SJSA1 (cell line): ENCODE measurements at regions not wholly inside any gene's neighbourhood (a gene's known extent, or its start where the extent isn't known, plus 50 kb on each side); places are given as distances from the start of the nearest gene placed in this dataset.

ENCODE experiments used
- DNase-seq, 2 experiments: peaks; one replicate each; pipeline ENCODE4 v3.0.0-alpha.2; 2015 to 2020; ENCODE audit warnings: low spot score in 2 of 2, low read depth in 1 of 2
- H3K27ac ChIP-seq: fragments of 250-450 bp; sonication (Bioruptor Pico); 2 replicates; pipeline ENCODE4 v1.5.1; 2020; ENCODE audit warnings: mild to moderate bottlenecking, moderate library complexity
- H3K27me3 ChIP-seq: fragments of 250-450 bp; sonication (Bioruptor Pico); replicated peaks from 2 replicates; pipeline ENCODE4 v1.5.1; 2020; ENCODE audit warnings: mild to moderate bottlenecking, moderate library complexity
- H3K36me3 ChIP-seq: fragments of 250-450 bp; sonication (Bioruptor Pico); 2 replicates; pipeline ENCODE4 v1.5.1; 2020; ENCODE audit warnings: mild to moderate bottlenecking
- H3K4me1 ChIP-seq: fragments of 250-450 bp; sonication (Bioruptor Pico); replicated peaks from 2 replicates; pipeline ENCODE4 v1.6.1; 2021; ENCODE audit warnings: mild to moderate bottlenecking
- H3K4me3 ChIP-seq: fragments of 250-450 bp; sonication (Bioruptor Pico); 2 replicates; pipeline ENCODE4 v1.5.1; 2020; ENCODE audit warnings: mild to moderate bottlenecking
- H3K9me3 ChIP-seq: fragments of 250-450 bp; sonication (Bioruptor Pico); replicated peaks from 2 replicates; pipeline ENCODE4 v1.5.1; 2020; ENCODE audit warnings: mild to moderate bottlenecking

- H3K27ac ChIP-seq = no peak overlapping the region
- no peak for DNase-seq
- H3K27me3 ChIP-seq = no peaks in the 10 kb centered on the region
- H3K9me3 ChIP-seq = no peaks in the 10 kb centered on the region
- H3K36me3 ChIP-seq = no peaks in the 10 kb centered on the region
- H3K4me1 ChIP-seq = no peaks in the 10 kb centered on the region
- H3K4me3 ChIP-seq = no peak overlapping the region
Observed at GRCh38 chr1:14228677-14229076, 369.8 kb upstream of the KAZN start.

GRCh38 chr1:14233510-14233909, 365.0 kb upstream of the KAZN start:
- Histone ChIP-seq H3K27ac (no peak overlapping the region), H3K4me3 (no peak overlapping the region), H3K36me3 (no peaks in the 10 kb centered on the region), H3K4me1 (no peaks in the 10 kb centered on the region), H3K9me3 (no peaks in the 10 kb centered on the region), H3K27me3 (no peaks in the 10 kb centered on the region)
- no peak for DNase-seq

GRCh38 chr1:14236097-14236496, 362.4 kb upstream of the KAZN start:
- DNase-seq = no peak
- H3K9me3 ChIP-seq = no peaks in the 10 kb centered on the region
- H3K27ac ChIP-seq = no peak overlapping the region
- no peaks in the 10 kb centered on the region for H3K4me1 ChIP-seq
- H3K4me3 ChIP-seq = no peak overlapping the region
- H3K36me3 ChIP-seq = no peaks in the 10 kb centered on the region
- H3K27me3 ChIP-seq = no peaks in the 10 kb centered on the region

GRCh38 chr1:14238472-14239307, 359.8 kb upstream of the KAZN start:
- H3K4me1 ChIP-seq = no peaks in the 10 kb centered on the region
- DNase-seq = no peak
- no peaks in the 10 kb centered on the region for H3K27me3 ChIP-seq
- no peak overlapping the region for H3K27ac ChIP-seq
- no peaks in the 10 kb centered on the region for H3K36me3 ChIP-seq
- no peaks in the 10 kb centered on the region for H3K9me3 ChIP-seq
- H3K4me3 ChIP-seq = no peak overlapping the region

- no peaks in the 10 kb centered on the region for H3K36me3 ChIP-seq
- no peaks in the 10 kb centered on the region for H3K27me3 ChIP-seq
- no peak overlapping the region for H3K4me3 ChIP-seq
- H3K4me1 ChIP-seq = no peaks in the 10 kb centered on the region
- H3K9me3 ChIP-seq = no peaks in the 10 kb centered on the region
- no peak for DNase-seq
- H3K27ac ChIP-seq = no peak overlapping the region
Observed at GRCh38 chr1:14240265-14240664, 358.2 kb upstream of the KAZN start.

GRCh38 chr1:14242123-14242522, 356.4 kb upstream of the KAZN start:
- no peak overlapping the region for H3K4me3 ChIP-seq
- no peaks in the 10 kb centered on the region for H3K4me1 ChIP-seq
- H3K36me3 ChIP-seq = no peaks in the 10 kb centered on the region
- H3K9me3 ChIP-seq = no peaks in the 10 kb centered on the region
- H3K27me3 ChIP-seq = 0 out of 2 replicates have a peak, but pooled peaks cover 3% of the 10 kb centered on the region
- no peak for DNase-seq
- H3K27ac ChIP-seq = no peak overlapping the region

GRCh38 chr1:14242870-14243269, 355.6 kb upstream of the KAZN start:
- no peaks in the 10 kb centered on the region for H3K36me3 ChIP-seq
- H3K27me3 ChIP-seq = 0 out of 2 replicates have a peak, but pooled peaks cover 3% of the 10 kb centered on the region
- DNase-seq = no peak
- no peak overlapping the region for H3K27ac ChIP-seq
- H3K9me3 ChIP-seq = no peaks in the 10 kb centered on the region
- H3K4me1 ChIP-seq = no peaks in the 10 kb centered on the region
- H3K4me3 ChIP-seq = no peak overlapping the region

GRCh38 chr1:14245954-14246353, 352.5 kb upstream of the KAZN start:
- Histone ChIP-seq H3K36me3 (no peaks in the 10 kb centered on the region), H3K27me3 (0 out of 2 replicates have a peak, but pooled peaks cover 3% of the 10 kb centered on the region), H3K9me3 (no peaks in the 10 kb centered on the region), H3K27ac (no peak overlapping the region), H3K4me3 (no peak overlapping the region), H3K4me1 (no peaks in the 10 kb centered on the region)
- no peak for DNase-seq

GRCh38 chr1:14246471-14246870, 352.0 kb upstream of the KAZN start:
- no peak for DNase-seq
- no peaks in the 10 kb centered on the region for H3K4me1 ChIP-seq
- no peaks in the 10 kb centered on the region for H3K36me3 ChIP-seq
- H3K27me3 ChIP-seq = 0 out of 2 replicates have a peak, but pooled peaks cover 3% of the 10 kb centered on the region
- H3K27ac ChIP-seq = no peak overlapping the region
- no peak overlapping the region for H3K4me3 ChIP-seq
- no peaks in the 10 kb centered on the region for H3K9me3 ChIP-seq

- no peak for DNase-seq
- no peaks in the 10 kb centered on the region for H3K4me1 ChIP-seq
- 0 out of 2 replicates have a peak, but pooled peaks cover 3% of the 10 kb centered on the region for H3K27me3 ChIP-seq
- no peaks in the 10 kb centered on the region for H3K9me3 ChIP-seq
- no peaks in the 10 kb centered on the region for H3K36me3 ChIP-seq
- no peak overlapping the region for H3K4me3 ChIP-seq
- no peak overlapping the region for H3K27ac ChIP-seq
Observed at GRCh38 chr1:14247666-14248065, 350.8 kb upstream of the KAZN start.

- H3K27me3 ChIP-seq = no peaks in the 10 kb centered on the region
- H3K27ac ChIP-seq = no peak overlapping the region
- H3K4me3 ChIP-seq = no peak overlapping the region
- H3K36me3 ChIP-seq = no peaks in the 10 kb centered on the region
- no peaks in the 10 kb centered on the region for H3K4me1 ChIP-seq
- no peaks in the 10 kb centered on the region for H3K9me3 ChIP-seq
- no peak for DNase-seq
Observed at GRCh38 chr1:14251871-14252270, 346.6 kb upstream of the KAZN start.

- no peak overlapping the region for H3K27ac ChIP-seq
- no peak overlapping the region for H3K4me3 ChIP-seq
- no peaks in the 10 kb centered on the region for H3K4me1 ChIP-seq
- no peak for DNase-seq
- H3K36me3 ChIP-seq = no peaks in the 10 kb centered on the region
- H3K9me3 ChIP-seq = no peaks in the 10 kb centered on the region
- H3K27me3 ChIP-seq = no peaks in the 10 kb centered on the region
Observed at GRCh38 chr1:14253676-14254075, 344.8 kb upstream of the KAZN start.

GRCh38 chr1:14254251-14254650, 344.2 kb upstream of the KAZN start:
- DNase-seq = no peak
- Histone ChIP-seq H3K27me3 (no peaks in the 10 kb centered on the region), H3K9me3 (no peaks in the 10 kb centered on the region), H3K36me3 (no peaks in the 10 kb centered on the region), H3K4me3 (no peak overlapping the region), H3K4me1 (no peaks in the 10 kb centered on the region), H3K27ac (no peak overlapping the region)

GRCh38 chr1:14255233-14255632, 343.3 kb upstream of the KAZN start:
- no peaks in the 10 kb centered on the region for H3K4me1 ChIP-seq
- no peak for DNase-seq
- no peak overlapping the region for H3K4me3 ChIP-seq
- H3K9me3 ChIP-seq = no peaks in the 10 kb centered on the region
- H3K36me3 ChIP-seq = no peaks in the 10 kb centered on the region
- H3K27ac ChIP-seq = no peak overlapping the region
- H3K27me3 ChIP-seq = no peaks in the 10 kb centered on the region

- Histone ChIP-seq H3K27ac (no peak overlapping the region), H3K27me3 (no peaks in the 10 kb centered on the region), H3K9me3 (no peaks in the 10 kb centered on the region), H3K4me1 (no peaks in the 10 kb centered on the region), H3K4me3 (no peak overlapping the region), H3K36me3 (no peaks in the 10 kb centered on the region)
- DNase-seq = no peak
Observed at GRCh38 chr1:14255711-14256110, 342.8 kb upstream of the KAZN start.
